Stomach (tissue), 4 donors: ENCODE measurements at regions not wholly inside any gene's neighbourhood (a gene's known extent, or its start where the extent isn't known, plus 50 kb on each side); places are given as distances from the start of the nearest gene placed in this dataset.

Experiments
- CTCF ChIP-seq, 7 experiments: fragments of 450-650 bp in 4 of 7; fragments of 200-600 bp in 3 of 7; sonication (generic) in 3 of 7; IDR thresholded peaks; one replicate each; pipeline ENCODE4 v1.5.1; 2016 to 2019; ENCODE audit warnings: antibody characterized with exemption in 7 of 7, control low read depth in 2 of 7, mild to moderate bottlenecking in 1 of 7
- EP300 ChIP-seq: sonication (generic); formaldehyde crosslinking; IDR thresholded peaks from one replicate; pipeline ENCODE4 v1.6.1; 2017; ENCODE audit warnings: antibody characterized with exemption
- POLR2AphosphoS5 ChIP-seq, 3 donors: sonication (generic); formaldehyde crosslinking; IDR thresholded peaks; one replicate each; pipeline ENCODE4 v1.6.1; 2016; ENCODE audit warnings: antibody characterized with exemption in 3 of 3

- TF ChIP-seq EP300 (no peak), CTCF (IDR thresholded peaks at IDR 0.05) (no peak), POLR2AphosphoS5 (IDR thresholded peaks at IDR 0.05) (no peak)
Observed at GRCh38 chr2:16417726-16418125, 247.9 kb downstream of the CYRIA start.
